HepG2 (cell line): ENCODE measurements at regions not wholly inside any gene's neighbourhood (a gene's known extent, or its start where the extent isn't known, plus 50 kb on each side); places are given as distances from the start of the nearest gene placed in this dataset.

Experiments
- ATAC-seq: fragments of 200-7000 bp; cut with Tn5 transposase; 3 replicates; pipeline ENCODE4 v1.9.1; 2020; ENCODE audit warnings: mild to moderate bottlenecking, moderate library complexity
- BruUV-seq: library from RNA; stranded (reverse); fragments of 400-500 nt; replicated peaks from 2 replicates; lab custom pipeline; 2021; lab: Mats Ljungman, UMichigan
- CTCF ChIA-PET: fragments of 300-600 bp; formaldehyde crosslinking; extraction: SDS; loops from one replicate; lab custom pipeline; 2021; ENCODE audit warnings: low total read pairs, inconsistent platforms, low intra/inter-chr PET ratio; lab: Yijun Ruan, JAX
- POLR2A ChIA-PET: fragments of 350-600 bp; sonication (Branson Sonifier 250); formaldehyde crosslinking; loops from one replicate; lab custom pipeline; 2020; ENCODE audit warnings: antibody characterized with exemption, inconsistent platforms; lab: Yijun Ruan, JAX
- DNase-seq: peaks from one replicate; pipeline ENCODE4 v3.0.0-alpha.2; 2015; ENCODE audit warnings: low spot score
- FAIRE-seq: peaks from 3 replicates; lab custom pipeline; 2011; peaks lifted over from hg19 to GRCh38; lab: Jason Lieb, UNC
- H2AFZ ChIP-seq: one replicate; pipeline ENCODE4 v1.6.1; 2011; ENCODE audit warnings: low read length, inconsistent platforms
- H3K27ac ChIP-seq: fragments of 300-600 bp; 3 replicates; pipeline ENCODE4 v1.8.0; 2011; ENCODE audit warnings: mixed run types, mild to moderate bottlenecking, mixed read lengths, low read length, inconsistent platforms; ENCODE audit not compliant: insufficient read depth; ENCODE audit errors: extremely low read length
- H3K27me3 ChIP-seq, 2 experiments: fragments of 200-600 bp in 1 of 2; 2 replicates in 1 of 2; 3 replicates in 1 of 2; pipeline versions ENCODE4 v1.6.0 to v1.8.0; 2011; ENCODE audit warnings: low read length in 2 of 2, mild to moderate bottlenecking in 2 of 2, moderate library complexity in 2 of 2, inconsistent platforms in 1 of 2; ENCODE audit not compliant: insufficient read depth in 2 of 2, control insufficient read depth in 1 of 2
- H3K36me3 ChIP-seq, 2 experiments: fragments of 200-600 bp in 1 of 2; replicated peaks in 1 of 2; 2 replicates in 1 of 2; 3 replicates in 1 of 2; pipeline versions ENCODE4 v1.5.1 to v1.8.0; 2011; ENCODE audit warnings: low read length in 2 of 2, inconsistent platforms in 1 of 2; ENCODE audit not compliant: insufficient read depth in 2 of 2, control insufficient read depth in 1 of 2
- H3K4me1 ChIP-seq: 2 replicates; pipeline ENCODE4 v1.5.1; 2012; ENCODE audit warnings: low read length, inconsistent platforms; ENCODE audit not compliant: insufficient read depth
- H3K4me2 ChIP-seq: 2 replicates; pipeline ENCODE4 v1.6.0; 2011; ENCODE audit warnings: low read depth, low read length, inconsistent platforms
- H3K4me3 ChIP-seq, 3 experiments: fragments of 200-600 bp in 1 of 3; sonication (generic), shearing (Covaris generic) in 1 of 3; replicated peaks in 1 of 3; 2 replicates each; pipeline ENCODE4 v1.5.1; 2011 to 2016; ENCODE audit warnings: low read length in 3 of 3, inconsistent platforms in 2 of 3, low read depth in 2 of 3, mild to moderate bottlenecking in 2 of 3, control low read depth in 1 of 3, mixed read lengths in 1 of 3; ENCODE audit not compliant: insufficient read depth in 1 of 3
- H3K79me2 ChIP-seq: one replicate; pipeline ENCODE4 v1.6.1; 2011; ENCODE audit warnings: low read length, inconsistent platforms; ENCODE audit not compliant: insufficient read depth
- H3K9ac ChIP-seq: 2 replicates; pipeline ENCODE4 v1.6.0; 2011; ENCODE audit warnings: mild to moderate bottlenecking, low read depth, low read length, inconsistent platforms; ENCODE audit not compliant: insufficient read depth
- H3K9me3 ChIP-seq: 2 replicates; pipeline ENCODE4 v1.5.1; 2012; ENCODE audit warnings: mild to moderate bottlenecking, low read length
- H4K20me1 ChIP-seq: 2 replicates; pipeline ENCODE4 v1.6.0; 2011; ENCODE audit warnings: inconsistent platforms, mild to moderate bottlenecking, low read length, moderate library complexity; ENCODE audit not compliant: insufficient read depth
- ARNTL ChIP-seq: sonication (generic); formaldehyde crosslinking; IDR thresholded peaks from 2 replicates; pipeline ENCODE4 v1.4.0; 2020; ENCODE audit warnings: mild to moderate bottlenecking, missing genetic modification reagents
- FOXA1 ChIP-seq, 2 experiments: fragments of 450-650 bp in 1 of 2; sonication (generic) in 1 of 2; formaldehyde crosslinking in 1 of 2; IDR thresholded peaks; 2 replicates each; pipeline versions ENCODE4 v1.4.0 to v1.6.1; 2016 to 2020; ENCODE audit warnings: missing genetic modification reagents in 1 of 2
- MXD4 ChIP-seq: IDR thresholded peaks from 2 replicates; pipeline ENCODE4 v1.6.1; 2016; ENCODE audit warnings: mild to moderate bottlenecking, missing biosample characterization, missing genetic modification reagents
- SP2 ChIP-seq: sonication (generic); formaldehyde crosslinking; IDR thresholded peaks from 2 replicates; pipeline ENCODE4 v1.5.1; 2020; ENCODE audit warnings: mild to moderate bottlenecking, missing genetic modification reagents
- SRF ChIP-seq: IDR thresholded peaks from 2 replicates; pipeline ENCODE4 v1.6.1; 2011; ENCODE audit warnings: mild to moderate bottlenecking, low read depth, low read length, moderate library complexity
- TGIF2 ChIP-seq: IDR thresholded peaks from 2 replicates; pipeline ENCODE4 v1.6.1; 2016; ENCODE audit warnings: control low read depth, missing compliant biosample characterization
- ZNF263 ChIP-seq: sonication (generic); formaldehyde crosslinking; IDR thresholded peaks from 2 replicates; pipeline ENCODE4 v1.4.0; 2020; ENCODE audit warnings: missing genetic modification reagents
- ZNF331 ChIP-seq: sonication (generic); formaldehyde crosslinking; IDR thresholded peaks from 2 replicates; pipeline ENCODE4 v1.4.0; 2020; ENCODE audit warnings: missing genetic modification reagents
- ZNF367 ChIP-seq: sonication (generic); formaldehyde crosslinking; IDR thresholded peaks from 2 replicates; pipeline ENCODE4 v1.4.0; 2020; ENCODE audit warnings: missing genetic modification reagents, borderline replicate concordance
- ZNF83 ChIP-seq: sonication (generic); formaldehyde crosslinking; IDR thresholded peaks from 2 replicates; pipeline ENCODE4 v1.4.0; 2020; ENCODE audit warnings: missing genetic modification reagents, mild to moderate bottlenecking, borderline replicate concordance
- WGBS: methylation state at CpG from one replicate; pipeline ENCODE4 v1.1.6; 2017; ENCODE audit warnings: low lambda C conversion rate; 5-methylcytosine and 5-hydroxymethylcytosine counted together
- in situ Hi-C: cut with HindIII; loops from 2 replicates; pipeline ENCODE4 v1.10.0; 2017; ENCODE audit warnings: low pct_unique_long_range_greater_than_20kb; ENCODE audit not compliant: extremely low pct_ligation_motif_present
- intact Hi-C: fragments of 100-400 bp; cut with micrococcal nuclease; formaldehyde crosslinking; loops from one replicate; pipeline ENCODE4 v1.10.0; 2022; ENCODE audit not compliant: unreplicated experiment
- TF ChIP-seq, protein P1 (sequence below): sonication (generic); formaldehyde crosslinking; IDR thresholded peaks from 2 replicates; pipeline ENCODE4 v1.8.0; 2023; ENCODE audit warnings: mild to moderate bottlenecking, missing genetic modification reagents
- TF ChIP-seq, protein P2 (sequence below): sonication (generic); formaldehyde crosslinking; IDR thresholded peaks from 2 replicates; pipeline ENCODE4 v1.8.1; 2023; ENCODE audit warnings: missing genetic modification reagents, inconsistent platforms, borderline replicate concordance

DNA sequence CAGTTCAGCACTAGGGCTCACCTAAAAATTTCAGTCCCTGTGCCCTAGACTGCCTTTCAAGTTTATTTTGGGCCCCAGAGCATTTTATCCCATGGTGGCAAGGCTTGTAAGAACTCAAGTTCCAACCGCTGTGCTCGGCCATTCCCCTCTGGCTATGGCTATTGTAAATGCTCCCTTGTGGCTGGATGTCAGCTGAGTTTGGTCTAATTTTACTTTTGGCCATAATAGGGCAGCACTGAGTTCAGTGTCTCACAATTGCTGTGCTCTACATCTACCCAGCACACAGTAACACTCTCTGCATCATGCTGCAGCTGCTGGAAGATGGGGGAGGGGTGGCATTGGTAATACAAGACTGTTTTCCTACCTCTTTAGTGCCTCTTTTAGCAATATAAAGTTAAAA is 210.8 kb upstream of the IRS4 start:
- no peak overlapping the region for H3K9ac ChIP-seq
- 83% methylated on average over 1 of the region's 2 CpGs for WGBS
- ATAC-seq (no peak), FAIRE-seq (no peak)
- intact Hi-C loops = no loop called here
- no TSS peak for BruUV-seq
- no peaks in the 10 kb centered on the region for H3K79me2 ChIP-seq
- in situ Hi-C loops = no loop called here
- H3K9me3 ChIP-seq = no peaks in the 10 kb centered on the region
- ChIA-PET POLR2A (no interaction called here), CTCF (no interaction called here)
- H4K20me1 ChIP-seq = no peaks in the 10 kb centered on the region
- H3K4me1 ChIP-seq = no peaks in the 10 kb centered on the region
- H2AFZ ChIP-seq = no peak overlapping the region
- no peak overlapping the region for H3K4me3 ChIP-seq
- TF ChIP-seq ZNF331 (CRISPR knock-in tag) (no peak), TGIF2 (CRISPR knock-in tag) (no peak), SP2 (CRISPR knock-in tag) (no peak), FOXA1 (IDR thresholded peaks at IDR 0.05) (no peak), FOXA1 (CRISPR knock-in tag; IDR thresholded peaks at IDR 0.05) (no peak), MXD4 (CRISPR knock-in tag) (no peak), ZNF367 (CRISPR knock-in tag) (no peak), ZNF263 (no peak), SRF (no peak), ARNTL (CRISPR knock-in tag) (no peak), ZNF83 (no peak)
- TF ChIP-seq, protein P1, sequence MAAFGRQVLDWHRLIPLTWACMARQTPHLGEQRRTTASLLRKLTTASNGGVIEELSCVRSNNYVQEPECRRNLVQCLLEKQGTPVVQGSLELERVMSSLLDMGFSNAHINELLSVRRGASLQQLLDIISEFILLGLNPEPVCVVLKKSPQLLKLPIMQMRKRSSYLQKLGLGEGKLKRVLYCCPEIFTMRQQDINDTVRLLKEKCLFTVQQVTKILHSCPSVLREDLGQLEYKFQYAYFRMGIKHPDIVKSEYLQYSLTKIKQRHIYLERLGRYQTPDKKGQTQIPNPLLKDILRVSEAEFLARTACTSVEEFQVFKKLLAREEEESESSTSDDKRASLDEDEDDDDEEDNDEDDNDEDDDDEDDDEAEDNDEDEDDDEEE (CRISPR knock-in tag) = no peak
- TF ChIP-seq, protein P2, sequence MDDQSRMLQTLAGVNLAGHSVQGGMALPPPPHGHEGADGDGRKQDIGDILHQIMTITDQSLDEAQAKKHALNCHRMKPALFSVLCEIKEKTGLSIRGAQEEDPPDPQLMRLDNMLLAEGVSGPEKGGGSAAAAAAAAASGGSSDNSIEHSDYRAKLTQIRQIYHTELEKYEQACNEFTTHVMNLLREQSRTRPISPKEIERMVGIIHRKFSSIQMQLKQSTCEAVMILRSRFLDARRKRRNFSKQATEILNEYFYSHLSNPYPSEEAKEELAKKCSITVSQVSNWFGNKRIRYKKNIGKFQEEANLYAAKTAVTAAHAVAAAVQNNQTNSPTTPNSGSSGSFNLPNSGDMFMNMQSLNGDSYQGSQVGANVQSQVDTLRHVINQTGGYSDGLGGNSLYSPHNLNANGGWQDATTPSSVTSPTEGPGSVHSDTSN = no peak
- TF ChIP-seq, all 625 proteins: peak for 0
- Histone ChIP-seq H3K27ac (no peak overlapping the region), H3K36me3 (no peaks in the 10 kb centered on the region), H3K27me3 (no peaks in the 10 kb centered on the region), H3K4me2 (no peak overlapping the region)
- DNase-seq = no peak
